H54 (cell line): ENCODE measurements at regions not wholly inside any gene's neighbourhood (a gene's known extent, or its start where the extent isn't known, plus 50 kb on each side); places are given as distances from the start of the nearest gene placed in this dataset.

ENCODE experiments used
- DNase-seq: peaks from one replicate; pipeline ENCODE4 v3.0.0; 2011; ENCODE audit warnings: low spot score, mixed read lengths; ENCODE audit not compliant: insufficient read length
- FAIRE-seq: peaks from 3 replicates; lab custom pipeline; 2011; peaks lifted over from hg19 to GRCh38; lab: Jason Lieb, UNC
- POLR2A ChIP-seq: IDR thresholded peaks from 2 replicates; pipeline ENCODE4 v1.6.1; 2011; ENCODE audit warnings: low read depth, mild to moderate bottlenecking, low read length

DNA sequence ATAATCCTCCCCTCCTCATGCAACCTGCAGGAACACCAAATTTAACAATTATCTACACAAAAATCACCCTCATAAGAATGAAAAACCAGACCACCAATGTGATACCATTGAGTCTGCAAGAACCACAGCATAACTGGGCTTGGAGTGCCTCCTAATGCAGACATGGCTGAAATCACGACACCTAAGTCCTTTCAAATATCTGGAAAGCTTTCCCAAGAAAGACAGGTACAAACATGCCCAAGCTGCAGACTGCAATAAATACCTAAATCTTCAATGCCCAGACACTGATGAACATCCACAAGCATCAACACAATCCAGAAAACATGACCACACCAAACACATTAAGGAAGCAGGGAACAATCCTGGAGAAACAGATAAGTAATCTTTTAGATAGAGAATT is 417.1 kb downstream of the LMO7 start:
- TF ChIP-seq POLR2A = no peak
- DNase-seq (no peak), FAIRE-seq (no peak)

DNA sequence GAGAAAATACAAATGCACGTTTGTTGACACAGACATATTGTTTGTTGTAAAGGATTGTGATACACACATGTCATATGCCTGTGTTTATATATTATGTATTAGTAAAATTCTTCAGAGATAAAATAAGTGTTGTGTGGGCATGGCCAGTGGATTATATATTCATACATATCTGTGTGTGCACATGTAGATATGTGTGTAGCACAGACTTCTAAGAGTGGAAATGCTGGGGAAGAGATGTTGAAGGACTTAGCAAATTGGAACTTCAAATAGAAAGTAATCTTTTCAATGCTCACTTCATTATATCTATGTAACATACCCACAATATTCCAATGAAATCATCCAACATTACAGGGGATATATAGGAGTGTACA is 413.2 kb downstream of the LMO7 start:
- no peak for TF ChIP-seq POLR2A
- no peak for FAIRE-seq
- DNase-seq = no peak

DNA sequence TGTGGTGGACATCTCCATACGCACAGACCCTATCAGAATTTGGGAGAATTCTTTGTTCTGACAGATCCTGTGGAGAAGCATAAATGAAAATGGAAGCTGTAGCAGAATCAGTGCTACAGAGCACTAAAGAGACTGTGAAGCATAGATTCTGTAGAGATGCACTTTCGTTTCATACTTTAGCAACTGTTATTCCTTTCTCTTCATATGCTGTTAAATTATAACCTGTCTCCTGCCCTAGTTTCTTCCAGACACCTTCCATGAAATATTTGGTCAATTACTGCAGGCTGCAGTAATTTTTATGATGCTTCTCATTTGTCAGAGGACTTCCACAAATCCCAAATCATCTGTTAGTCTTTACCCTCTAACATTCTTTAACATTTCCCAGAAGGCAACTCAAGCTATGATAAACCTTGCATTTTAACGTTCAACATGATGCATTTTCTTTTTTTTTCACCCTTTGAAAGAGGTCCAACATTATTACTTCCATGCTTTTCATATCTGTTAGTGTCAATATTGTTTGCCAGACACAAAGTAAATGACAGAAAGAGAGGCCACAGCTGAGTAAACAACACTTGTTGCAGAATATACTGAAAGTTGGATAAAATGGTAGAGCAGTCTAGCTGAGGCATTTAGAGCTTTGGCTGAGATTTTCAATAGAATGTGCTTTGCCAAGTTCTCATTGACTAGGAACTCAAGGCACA is 412.7 kb downstream of the LMO7 start:
- FAIRE-seq = no peak
- no peak for TF ChIP-seq POLR2A
- DNase-seq = no peak

DNA sequence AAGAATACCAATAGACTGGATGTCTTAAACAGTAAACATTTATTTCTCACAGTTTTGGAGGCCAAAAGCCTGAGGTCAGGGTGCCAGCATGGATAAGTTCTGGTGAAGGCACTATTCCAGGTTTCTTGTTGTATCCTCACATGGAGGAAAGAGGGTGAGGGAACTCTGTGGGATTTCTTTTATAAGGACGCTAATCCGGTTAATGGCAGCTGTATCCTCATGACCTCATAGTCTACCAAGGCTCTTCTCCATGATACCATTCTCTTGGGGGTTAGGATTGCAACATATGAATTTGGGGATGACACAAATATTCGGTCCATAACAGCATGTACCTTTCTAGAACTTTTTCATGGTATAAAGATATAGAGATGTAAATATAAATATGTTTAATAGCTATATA is 412.0 kb downstream of the LMO7 start:
- no peak for TF ChIP-seq POLR2A
- DNase-seq (no peak), FAIRE-seq (no peak)

DNA sequence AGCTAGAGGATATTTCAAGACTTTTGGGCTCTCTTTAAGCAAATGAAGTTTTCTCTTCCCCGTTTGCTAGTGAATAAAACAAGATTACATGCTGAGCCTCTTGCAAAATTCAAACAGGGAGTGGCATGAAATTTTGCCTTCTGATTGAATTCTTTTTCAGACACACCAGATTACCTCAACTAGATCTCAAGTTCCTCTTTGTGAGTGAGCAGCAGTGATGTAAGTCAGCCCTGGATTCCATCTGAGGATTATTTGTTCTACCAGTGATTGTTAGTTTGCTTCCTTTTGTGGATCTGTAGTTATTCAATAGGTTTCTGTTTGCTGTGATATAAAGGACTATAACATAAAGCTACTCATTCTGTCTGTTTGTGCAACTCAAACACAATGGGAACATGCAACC is 407.7 kb downstream of the LMO7 start:
- DNase-seq = no peak
- TF ChIP-seq POLR2A = no peak
- FAIRE-seq = no peak

DNA sequence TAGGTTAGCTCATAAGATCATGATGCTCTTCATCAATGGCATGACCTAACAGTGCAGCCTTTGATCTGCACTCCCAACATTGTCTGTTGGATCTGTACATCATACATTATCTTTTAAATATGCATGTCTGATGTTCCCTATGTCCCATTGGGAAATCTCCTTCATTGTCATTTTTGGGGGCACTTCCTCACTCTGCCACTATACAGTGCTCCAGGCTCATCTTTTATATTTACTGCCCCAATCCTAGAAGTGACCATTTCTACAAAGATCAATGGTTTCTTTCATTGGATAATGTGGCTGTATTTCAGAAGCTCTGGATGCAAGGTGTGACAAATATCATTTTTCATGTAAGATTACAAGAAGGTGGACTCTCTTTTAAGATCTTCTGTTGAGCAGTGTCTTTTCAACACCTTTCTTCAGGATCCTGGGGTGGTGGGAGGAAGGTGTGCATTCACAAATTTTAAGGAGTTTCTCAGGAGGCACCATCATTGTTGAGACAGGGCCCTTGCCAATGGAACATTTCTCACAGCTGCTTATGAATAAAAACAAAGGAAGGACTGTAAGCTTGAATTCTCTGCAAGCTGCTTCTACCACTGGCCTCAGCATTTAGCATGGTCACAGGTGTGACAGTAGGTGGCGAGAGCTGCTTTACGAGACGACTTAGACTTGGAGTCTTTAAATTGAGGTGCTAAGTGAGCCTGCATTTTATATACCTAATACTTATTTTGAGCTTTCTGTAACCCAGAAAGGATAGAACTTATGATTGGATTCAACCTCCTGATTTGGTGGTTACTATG is 403.0 kb downstream of the LMO7 start:
- no peak for TF ChIP-seq POLR2A
- DNase-seq (no peak), FAIRE-seq (no peak)

DNA sequence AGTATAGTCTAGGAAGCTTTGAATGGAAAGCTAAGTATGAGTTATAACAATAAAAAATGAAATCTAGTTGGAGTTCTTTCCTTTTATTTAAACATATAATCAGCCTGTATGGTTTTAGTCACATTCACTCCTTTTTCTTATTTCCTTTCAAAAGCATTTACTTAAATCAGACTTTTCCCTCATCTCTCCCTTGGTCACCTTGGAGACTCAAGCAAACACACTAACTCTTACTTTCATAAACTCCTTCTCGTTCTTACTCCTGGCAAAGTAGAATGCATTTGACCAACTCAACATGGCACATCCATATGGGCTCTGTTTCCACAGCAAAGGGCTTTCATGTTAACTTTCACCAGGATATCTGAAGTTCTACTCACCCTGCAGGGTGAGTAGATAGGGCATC is 400.0 kb downstream of the LMO7 start:
- FAIRE-seq (no peak), DNase-seq (no peak)
- no peak for TF ChIP-seq POLR2A

DNA sequence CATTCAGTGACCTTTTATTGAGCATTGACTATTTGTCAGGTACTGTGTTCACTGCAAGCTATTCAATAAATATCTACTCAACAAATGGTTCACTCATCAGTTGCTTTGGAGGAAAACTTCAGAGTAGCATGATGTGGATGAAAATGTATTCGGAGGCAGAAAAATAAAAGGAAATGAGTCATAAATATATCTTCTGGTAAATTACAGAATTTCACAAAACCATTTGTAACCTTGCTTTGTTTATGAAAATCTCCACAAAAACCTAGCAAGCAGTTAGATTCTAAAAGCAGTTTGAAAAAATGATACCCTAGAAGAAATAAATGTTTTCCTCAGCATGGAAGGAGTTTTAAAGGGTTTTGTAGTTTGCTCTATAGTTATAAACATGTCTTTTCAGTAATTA is 399.6 kb downstream of the LMO7 start:
- no peak for TF ChIP-seq POLR2A
- FAIRE-seq = no peak

DNA sequence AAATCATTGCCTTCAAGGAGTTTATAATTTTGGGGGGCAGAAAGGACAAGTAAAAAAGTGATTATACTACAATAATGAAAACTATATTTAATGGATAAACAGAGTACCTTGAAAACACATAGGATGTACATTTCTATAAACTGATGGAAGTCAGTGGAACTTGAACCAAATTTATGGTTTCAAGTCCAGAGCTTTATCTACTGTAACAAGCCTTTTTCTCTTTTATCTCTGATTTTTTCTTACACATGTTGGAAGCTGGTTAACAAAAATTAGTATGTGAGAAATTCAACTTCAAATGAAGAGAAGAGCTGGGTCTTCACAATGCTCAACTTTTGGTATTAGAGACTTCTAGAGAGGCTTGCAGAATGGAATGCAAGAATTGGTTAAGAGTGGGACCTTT is 393.6 kb downstream of the LMO7 start:
- no peak for TF ChIP-seq POLR2A
- no peak for FAIRE-seq
- no peak for DNase-seq

More for the DNA sequence above, 399.6 kb downstream of the LMO7 start:
- no peak for DNase-seq

DNA sequence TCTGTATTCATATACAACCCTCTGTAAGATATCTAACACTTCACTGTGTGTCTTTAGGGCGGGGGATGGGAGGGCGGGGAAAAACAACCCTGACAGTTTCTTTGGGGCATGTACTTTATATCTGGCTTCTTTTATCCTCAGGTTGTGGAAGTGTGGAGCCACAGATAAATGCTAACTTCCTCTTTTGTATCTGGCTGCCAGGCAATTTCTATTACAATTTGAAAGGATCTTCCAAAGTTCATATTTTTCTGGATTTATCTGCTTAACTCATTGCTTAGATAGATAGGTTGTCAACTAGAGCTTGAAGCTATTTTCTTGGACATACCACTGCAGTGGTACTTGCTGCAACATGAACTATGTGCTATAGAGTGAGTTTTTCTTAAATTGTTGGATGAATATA is 393.0 kb downstream of the LMO7 start:
- DNase-seq (no peak), FAIRE-seq (no peak)
- TF ChIP-seq POLR2A = no peak

DNA sequence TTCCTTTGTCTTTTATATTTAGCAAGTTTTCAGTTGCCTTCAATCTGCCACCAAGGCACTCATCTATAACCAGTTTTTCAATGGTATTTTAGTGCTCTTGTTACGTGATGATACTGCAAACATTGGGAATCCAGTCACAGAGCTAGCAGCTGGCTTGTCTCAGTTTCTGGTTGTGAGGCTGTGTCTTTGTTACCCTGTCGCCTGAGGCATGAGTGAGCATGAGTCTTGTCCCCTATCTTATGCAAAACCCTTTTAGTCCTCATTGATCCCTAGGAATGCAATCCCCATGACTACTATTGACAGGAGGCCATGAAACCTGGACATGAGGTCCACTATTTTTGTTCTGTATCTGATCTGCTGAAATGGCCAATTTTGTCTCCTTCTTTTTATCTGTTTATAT is 391.0 kb downstream of the LMO7 start:
- FAIRE-seq (no peak), DNase-seq (no peak)
- no peak for TF ChIP-seq POLR2A

DNA sequence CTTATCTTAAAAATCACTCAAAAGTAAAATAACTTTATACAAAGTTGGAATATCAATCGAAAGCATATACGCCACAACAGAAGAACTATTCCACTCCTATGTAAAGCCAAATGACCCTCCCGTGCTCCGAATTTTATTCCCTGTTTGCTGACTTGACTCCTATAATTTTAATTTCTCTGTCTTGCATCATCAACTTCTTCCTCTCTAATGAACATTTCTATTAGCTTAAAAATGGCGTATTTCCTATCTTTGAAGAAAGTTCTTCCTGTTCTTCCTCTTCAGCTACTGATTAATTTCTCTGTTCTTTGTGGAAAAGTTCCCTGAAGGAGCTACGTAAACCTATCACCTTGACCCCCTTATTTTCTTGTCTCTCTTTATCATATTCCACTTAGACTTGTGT is 389.3 kb downstream of the LMO7 start:
- no peak for TF ChIP-seq POLR2A
- no peak for FAIRE-seq
- no peak for DNase-seq

DNA sequence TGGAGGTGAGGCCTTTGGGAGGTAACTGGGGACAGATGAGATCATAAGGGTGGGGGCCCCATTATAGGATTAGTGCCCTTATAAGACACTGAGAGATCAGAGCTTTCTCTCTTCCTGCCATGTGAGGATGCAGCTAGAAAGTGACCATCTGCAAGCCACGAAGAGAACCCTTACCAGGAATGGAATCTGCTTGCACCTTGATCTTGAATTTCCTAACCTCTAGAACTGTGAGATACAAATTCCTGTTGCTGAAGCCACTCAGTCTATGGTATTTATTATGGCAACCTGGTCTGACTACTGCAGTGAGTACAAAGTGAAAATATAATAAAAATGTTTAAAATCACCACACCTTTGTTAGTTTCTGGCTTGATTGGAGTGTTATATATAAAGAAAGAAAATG is 388.0 kb downstream of the LMO7 start:
- no peak for TF ChIP-seq POLR2A
- no peak for DNase-seq

DNA sequence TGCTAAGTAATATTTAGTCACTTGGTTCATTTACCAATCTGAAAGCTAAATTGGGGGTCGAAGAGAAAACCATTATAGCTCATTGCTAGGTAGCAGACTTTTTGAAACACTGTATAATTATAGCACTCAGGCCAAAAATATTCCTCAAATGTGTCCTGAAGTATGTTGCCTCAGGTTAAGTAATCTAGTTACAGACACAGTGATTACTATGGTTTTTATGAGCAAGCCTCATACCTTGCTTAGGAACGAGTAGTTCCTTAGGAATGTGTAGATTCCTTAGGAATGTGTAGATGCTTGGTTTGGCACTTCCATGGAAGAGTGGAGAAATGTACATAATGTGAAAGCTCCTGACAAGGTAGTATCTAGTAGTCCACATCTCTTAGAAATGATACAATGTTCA is 387.5 kb downstream of the LMO7 start:
- DNase-seq (no peak), FAIRE-seq (no peak)
- TF ChIP-seq POLR2A = no peak

More for the DNA sequence above, 388.0 kb downstream of the LMO7 start:
- FAIRE-seq = no peak
